DOHH2 (cell line): ENCODE measurements at regions not wholly inside any gene's neighbourhood (a gene's known extent, or its start where the extent isn't known, plus 50 kb on each side); places are given as distances from the start of the nearest gene placed in this dataset.

ENCODE experiments used
- H3F3A ChIP-seq: fragments of 200-600 bp; sonication (generic), shearing (Covaris generic); 2 replicates; pipeline ENCODE4 v1.6.0; 2016; ENCODE audit warnings: antibody characterized with exemption, mild to moderate bottlenecking; ENCODE audit not compliant: control insufficient read depth, insufficient read depth
- H3K27ac ChIP-seq: fragments of 200-600 bp; sonication (generic); 2 replicates; pipeline ENCODE4 v1.5.1; 2014; ENCODE audit warnings: low read depth, mild to moderate bottlenecking, low read length, moderate library complexity
- H3K27me3 ChIP-seq: fragments of 200-600 bp; sonication (generic); 2 replicates; pipeline ENCODE4 v1.6.1; 2014; ENCODE audit warnings: mild to moderate bottlenecking, low read length, mixed read lengths; ENCODE audit not compliant: control insufficient read depth
- H3K36me3 ChIP-seq: fragments of 200-600 bp; sonication (generic); 2 replicates; pipeline ENCODE4 v1.6.1; 2014; ENCODE audit warnings: mild to moderate bottlenecking, low read length, moderate library complexity, mixed read lengths; ENCODE audit not compliant: control insufficient read depth
- H3K4me1 ChIP-seq: fragments of 200-600 bp; sonication (generic); 2 replicates; pipeline ENCODE4 v1.6.1; 2014; ENCODE audit warnings: mild to moderate bottlenecking, low read length, mixed read lengths; ENCODE audit not compliant: control insufficient read depth
- H3K4me2 ChIP-seq: fragments of 200-600 bp; sonication (generic); 2 replicates; pipeline ENCODE4 v1.6.0; 2014; ENCODE audit warnings: mild to moderate bottlenecking, low read length, moderate library complexity
- H3K4me3 ChIP-seq: fragments of 200-600 bp; sonication (generic); 2 replicates; pipeline ENCODE4 v1.5.1; 2014; ENCODE audit warnings: mild to moderate bottlenecking, low read length, mixed read lengths
- H3K79me2 ChIP-seq: fragments of 200-600 bp; sonication (generic); 2 replicates; pipeline ENCODE4 v1.6.1; 2014; ENCODE audit warnings: mild to moderate bottlenecking, low read length, mixed read lengths; ENCODE audit not compliant: control insufficient read depth
- H3K9me2 ChIP-seq: fragments of 200-600 bp; sonication (generic); replicated peaks from 2 replicates; pipeline ENCODE4 v1.6.1; 2014; ENCODE audit warnings: mild to moderate bottlenecking, low read length, mixed read lengths; ENCODE audit not compliant: control insufficient read depth
- H3K9me3 ChIP-seq: fragments of 200-600 bp; sonication (generic); 2 replicates; pipeline ENCODE4 v1.6.1; 2014; ENCODE audit warnings: antibody characterized with exemption, low read length, mixed read lengths; ENCODE audit not compliant: control insufficient read depth, insufficient read depth
- H4K20me1 ChIP-seq: fragments of 200-600 bp; sonication (generic); 2 replicates; pipeline ENCODE4 v1.6.0; 2014; ENCODE audit warnings: low read depth, mild to moderate bottlenecking, antibody characterized with exemption, low read length, moderate library complexity; ENCODE audit not compliant: control insufficient read depth, insufficient read depth
- CTCF ChIP-seq: fragments of 200-600 bp; sonication (generic); IDR thresholded peaks from one replicate; pipeline ENCODE4 v1.5.1; 2014; ENCODE audit warnings: antibody characterized with exemption, mild to moderate bottlenecking, low read depth, low read length; ENCODE audit not compliant: poor library complexity, severe bottlenecking
- EZH2phosphoT487 ChIP-seq: fragments of 200-600 bp; sonication (generic); IDR thresholded peaks from 2 replicates; pipeline ENCODE4 v1.6.1; 2017; ENCODE audit warnings: borderline replicate concordance, mild to moderate bottlenecking, antibody characterized with exemption, low read length, moderate library complexity, mixed read lengths

- Histone ChIP-seq H3K4me3 (no peak overlapping the region), H3K4me1 (no peaks in the 10 kb centered on the region), H3K4me2 (no peak overlapping the region), H3K27me3 (no peaks in the 10 kb centered on the region), H3K79me2 (no peaks in the 10 kb centered on the region), H3K36me3 (no peaks in the 10 kb centered on the region), H3F3A (no peaks in the 10 kb centered on the region), H4K20me1 (no peaks in the 10 kb centered on the region), H3K9me3 (no peaks in the 10 kb centered on the region), H3K9me2 (no peaks in the 10 kb centered on the region), H3K27ac (no peak overlapping the region)
- no peak for TF ChIP-seq EZH2phosphoT487
- no peak for TF ChIP-seq CTCF
Measured at GRCh38 chr1:201595381-201595780, 56.5 kb downstream of the NAV1 start.

- Histone ChIP-seq H3K27me3 (peaks cover 3% of the 10 kb centered on the region; the same call in 1 of the 2 replicates), H3K4me2 (no peak overlapping the region), H3K9me2 (no peaks in the 10 kb centered on the region), H3K4me1 (no peaks in the 10 kb centered on the region), H3F3A (no peaks in the 10 kb centered on the region), H3K4me3 (no peak overlapping the region), H3K36me3 (no peaks in the 10 kb centered on the region), H3K79me2 (no peaks in the 10 kb centered on the region), H3K9me3 (no peaks in the 10 kb centered on the region), H4K20me1 (no peaks in the 10 kb centered on the region), H3K27ac (no peak overlapping the region)
- TF ChIP-seq EZH2phosphoT487 (no peak), CTCF (no peak)
Measured at GRCh38 chr1:201596101-201596868, 57.4 kb downstream of the NAV1 start.

GRCh38 chr1:201597551-201598230 lies 58.8 kb downstream of the NAV1 start:
- no peaks in the 10 kb centered on the region for H3K79me2 ChIP-seq
- no peaks in the 10 kb centered on the region for H3F3A ChIP-seq
- H3K27ac ChIP-seq: no peak overlapping the region
- TF ChIP-seq EZH2phosphoT487 (no peak), CTCF (no peak)
- no peaks in the 10 kb centered on the region for H3K36me3 ChIP-seq
- no peaks in the 10 kb centered on the region for H3K4me1 ChIP-seq
- H3K4me3 ChIP-seq: no peak overlapping the region
- H4K20me1 ChIP-seq: no peaks in the 10 kb centered on the region
- H3K9me3 ChIP-seq: no peaks in the 10 kb centered on the region
- H3K9me2 ChIP-seq: no peaks in the 10 kb centered on the region
- H3K27me3 ChIP-seq: peaks cover 3% of the 10 kb centered on the region; the same call in 1 of the 2 replicates
- H3K4me2 ChIP-seq: no peak overlapping the region
